Spleen (tissue), 11 donors: ENCODE measurements at regions not wholly inside any gene's neighbourhood (a gene's known extent, or its start where the extent isn't known, plus 50 kb on each side); places are given as distances from the start of the nearest gene placed in this dataset.

Experiments used
- DNase-seq: peaks from one replicate; pipeline ENCODE4 v3.0.0-alpha.2; 2020
- H3K27ac ChIP-seq, 8 donors: fragments of 200-600 bp; sonication (generic) in 7 of 8; 1 replicate in 4 of 8; 2 replicates in 4 of 8; pipeline versions ENCODE4 v1.5.0 to v1.8.0; 2016 to 2021; ENCODE audit warnings: inconsistent platforms in 4 of 8, mild to moderate bottlenecking in 4 of 8, moderate library complexity in 1 of 8
- H3K27me3 ChIP-seq, 7 donors: fragments of 200-600 bp; sonication (generic) in 6 of 7; replicated peaks in 1 of 7; 1 replicate in 4 of 7; 2 replicates in 3 of 7; pipeline versions ENCODE4 v1.5.0 to v1.8.0; 2016 to 2021; ENCODE audit warnings: inconsistent platforms in 3 of 7, mild to moderate bottlenecking in 1 of 7
- H3K36me3 ChIP-seq, 6 donors: fragments of 200-600 bp; sonication (generic) in 5 of 6; 1 replicate in 4 of 6; 2 replicates in 2 of 6; pipeline versions ENCODE4 v1.5.0 to v1.8.0; 2016 to 2021; ENCODE audit warnings: inconsistent platforms in 2 of 6
- H3K4me1 ChIP-seq, 6 donors: fragments of 200-600 bp; sonication (generic) in 5 of 6; 1 replicate in 3 of 6; 2 replicates in 3 of 6; pipeline versions ENCODE4 v1.5.0 to v1.8.0; 2016 to 2021; ENCODE audit warnings: inconsistent platforms in 3 of 6
- H3K4me3 ChIP-seq, 8 donors: fragments of 200-600 bp; sonication (generic) in 7 of 8; 1 replicate in 4 of 8; 2 replicates in 4 of 8; pipeline versions ENCODE4 v1.5.0 to v1.8.0; 2016 to 2021; ENCODE audit warnings: inconsistent platforms in 4 of 8, mild to moderate bottlenecking in 4 of 8, moderate library complexity in 2 of 8
- H3K9me3 ChIP-seq, 8 donors: fragments of 200-600 bp; sonication (generic) in 7 of 8; 1 replicate in 4 of 8; 2 replicates in 4 of 8; pipeline versions ENCODE4 v1.5.0 to v1.8.0; 2016 to 2021; ENCODE audit warnings: inconsistent platforms in 4 of 8
- CTCF ChIP-seq, 11 experiments: fragments of 200-600 bp in 7 of 11; fragments of 450-650 bp in 4 of 11; sonication (generic) in 4 of 11; IDR thresholded peaks in 8 of 11; conservative IDR thresholded peaks in 3 of 11; 1 replicate in 7 of 11; 2 replicates in 4 of 11; pipeline versions ENCODE4 v1.4.0 to v1.8.0; 2016 to 2021; ENCODE audit warnings: antibody characterized with exemption in 11 of 11, inconsistent platforms in 4 of 11, mild to moderate bottlenecking in 1 of 11
- POLR2A ChIP-seq, 3 donors: fragments of 450-650 bp; IDR thresholded peaks; one replicate each; pipeline ENCODE4 v1.5.1; 2017; ENCODE audit warnings: antibody characterized with exemption in 3 of 3, mild to moderate bottlenecking in 1 of 3
- POLR2AphosphoS5 ChIP-seq, 3 donors: sonication (generic); formaldehyde crosslinking; IDR thresholded peaks; one replicate each; pipeline ENCODE4 v1.5.1; 2017; ENCODE audit warnings: antibody characterized with exemption in 3 of 3
- WGBS, 5 donors: extraction: QIAGEN DNeasy Blood & Tissue Kit in 3 of 5; methylation state at CpG; one replicate each; pipeline versions ENCODE4 v1.1.5 to v1.1.7; 2013 to 2018; 5-methylcytosine and 5-hydroxymethylcytosine counted together
- intact Hi-C: fragments of 100-400 bp; cut with DNase I; formaldehyde crosslinking; loops from one replicate; pipeline ENCODE4 v1.15.0; 2023; ENCODE audit warnings: low total_unique reads
- donor health status: healthy with polysubstance abuse.
- donor health status: DM: no; HTN: no; CAD: no; lungs with moderate emphysema.
- donor health status: DM: no; HTN: no; CAD: no.
- donor health status: Bipolar disorder and iron deficiency.
- donor health status: healthy.
- donor health status: DM: no; HTN: no; CAD: no.
- donor health status: DM: yes; HTN: yes; CAD: no.

- Histone ChIP-seq H3K27me3 (peaks cover 0 to 4% (median 0%) of the 10 kb centered on the region in 7 donors), H3K27ac (no peak overlapping the region), H3K9me3 (no peaks in the 10 kb centered on the region), H3K4me3 (no peak overlapping the region), H3K36me3 (no peaks in the 10 kb centered on the region), H3K4me1 (peaks cover 0 to 3% (median 0%) of the 10 kb centered on the region in 6 donors)
- no peak for DNase-seq
- TF ChIP-seq POLR2A (IDR thresholded peaks at IDR 0.05), result no peak
- TF ChIP-seq POLR2AphosphoS5 (IDR thresholded peaks at IDR 0.05), result no peak
- TF ChIP-seq CTCF (IDR thresholded peaks at IDR 0.05 in 8 of 11, conservative IDR thresholded peaks at IDR 0.05 in 3 of 11), result no peak
- intact Hi-C loops, result no loop called here
Measured at GRCh38 chr3:110311541-110311940, 760.1 kb upstream of the NECTIN3 start.

GRCh38 chr3:110314512-110315114 is 757.0 kb upstream of the NECTIN3 start:
- Histone ChIP-seq H3K9me3 (no peaks in the 10 kb centered on the region), H3K4me1 (peaks cover 0 to 3% (median 0%) of the 10 kb centered on the region in 6 donors), H3K36me3 (no peaks in the 10 kb centered on the region), H3K27ac (no peak overlapping the region), H3K4me3 (no peak overlapping the region), H3K27me3 (peaks cover 0 to 4% (median 0%) of the 10 kb centered on the region in 7 donors)
- DNase-seq, result no peak
- TF ChIP-seq CTCF (IDR thresholded peaks at IDR 0.05 in 8 of 11, conservative IDR thresholded peaks at IDR 0.05 in 3 of 11) (peak; percentile 26 to 80 (median 65)), POLR2AphosphoS5 (IDR thresholded peaks at IDR 0.05) (no peak), POLR2A (IDR thresholded peaks at IDR 0.05) (no peak)
- WGBS, 5 donors, result 21 to 34% (median 25%) methylated on average over 7 of the region's 7 CpGs
- intact Hi-C loops, result no loop called here

GRCh38 chr3:110318108-110318507 is 753.5 kb upstream of the NECTIN3 start:
- no peak for TF ChIP-seq CTCF (IDR thresholded peaks at IDR 0.05 in 8 of 11, conservative IDR thresholded peaks at IDR 0.05 in 3 of 11)
- no peak for TF ChIP-seq POLR2A (IDR thresholded peaks at IDR 0.05)
- TF ChIP-seq POLR2AphosphoS5 (IDR thresholded peaks at IDR 0.05), result no peak
- H3K36me3 ChIP-seq, result no peaks in the 10 kb centered on the region
- H3K27ac ChIP-seq, result no peak overlapping the region
- peaks cover 0 to 3% (median 0%) of the 10 kb centered on the region in 6 donors for H3K4me1 ChIP-seq
- 36 to 60% (median 38%) methylated on average over 1 of the region's 1 CpG for WGBS, 5 donors
- H3K27me3 ChIP-seq, result peaks cover 0 to 4% (median 0%) of the 10 kb centered on the region in 7 donors
- H3K9me3 ChIP-seq, result no peaks in the 10 kb centered on the region
- DNase-seq, result no peak
- H3K4me3 ChIP-seq, result no peak overlapping the region
- intact Hi-C loops, result no loop called here

DNA sequence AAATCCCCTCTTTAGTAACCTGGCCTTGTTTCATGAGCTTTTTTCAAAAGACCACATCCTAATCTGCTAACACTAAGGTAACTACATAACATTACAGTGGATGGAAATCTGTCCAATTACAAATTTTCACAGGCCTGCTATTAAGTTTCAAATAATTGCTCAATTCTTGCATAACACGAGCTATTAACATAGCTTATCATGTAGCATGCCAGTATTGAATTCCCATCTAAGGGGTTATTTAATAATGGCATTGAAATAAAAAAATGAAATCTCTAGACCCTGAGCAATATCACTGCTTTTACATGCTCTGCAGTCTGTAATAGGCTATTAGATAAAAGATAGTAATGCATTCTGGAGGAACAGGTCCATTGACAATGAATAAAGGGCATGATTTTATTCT is 748.3 kb upstream of the NECTIN3 start:
- Histone ChIP-seq H3K4me3 (no peak overlapping the region), H3K4me1 (no peaks in the 10 kb centered on the region), H3K27me3 (no peaks in the 10 kb centered on the region), H3K9me3 (no peaks in the 10 kb centered on the region), H3K27ac (no peak overlapping the region), H3K36me3 (no peaks in the 10 kb centered on the region)
- no peak for DNase-seq
- no peak for TF ChIP-seq POLR2AphosphoS5 (IDR thresholded peaks at IDR 0.05)
- TF ChIP-seq CTCF (IDR thresholded peaks at IDR 0.05 in 8 of 11, conservative IDR thresholded peaks at IDR 0.05 in 3 of 11), result no peak
- no peak for TF ChIP-seq POLR2A (IDR thresholded peaks at IDR 0.05)
- intact Hi-C loops, result no loop called here
- WGBS, 5 donors, result 47 to 74% (median 56%) methylated on average over 1 of the region's 1 CpG
